ENCODE measurements at regions not wholly inside any gene's neighbourhood (a gene's known extent, or its start where the extent isn't known, plus 50 kb on each side); places are given as distances from the start of the nearest gene placed in this dataset.

GRCh38 chr20:22410556-22411130 lies 173.7 kb downstream of the FOXA2 start:
- Histone ChIP-seq H3K4me3 (no peak overlapping the region), H3K4me1 (replicated peaks in 1 of 2) (no peaks in the 10 kb centered on the region), H3K27me3 (no peaks in the 10 kb centered on the region), H3K36me3 (replicated peaks in 1 of 2) (no peaks in the 10 kb centered on the region), H3K27ac (no peak overlapping the region), H3K9me3 (replicated peaks in 1 of 3) (no peaks in the 10 kb centered on the region)
- intact Hi-C loops (cut with DNase I) = no loop called here
- TF ChIP-seq, protein P1, sequence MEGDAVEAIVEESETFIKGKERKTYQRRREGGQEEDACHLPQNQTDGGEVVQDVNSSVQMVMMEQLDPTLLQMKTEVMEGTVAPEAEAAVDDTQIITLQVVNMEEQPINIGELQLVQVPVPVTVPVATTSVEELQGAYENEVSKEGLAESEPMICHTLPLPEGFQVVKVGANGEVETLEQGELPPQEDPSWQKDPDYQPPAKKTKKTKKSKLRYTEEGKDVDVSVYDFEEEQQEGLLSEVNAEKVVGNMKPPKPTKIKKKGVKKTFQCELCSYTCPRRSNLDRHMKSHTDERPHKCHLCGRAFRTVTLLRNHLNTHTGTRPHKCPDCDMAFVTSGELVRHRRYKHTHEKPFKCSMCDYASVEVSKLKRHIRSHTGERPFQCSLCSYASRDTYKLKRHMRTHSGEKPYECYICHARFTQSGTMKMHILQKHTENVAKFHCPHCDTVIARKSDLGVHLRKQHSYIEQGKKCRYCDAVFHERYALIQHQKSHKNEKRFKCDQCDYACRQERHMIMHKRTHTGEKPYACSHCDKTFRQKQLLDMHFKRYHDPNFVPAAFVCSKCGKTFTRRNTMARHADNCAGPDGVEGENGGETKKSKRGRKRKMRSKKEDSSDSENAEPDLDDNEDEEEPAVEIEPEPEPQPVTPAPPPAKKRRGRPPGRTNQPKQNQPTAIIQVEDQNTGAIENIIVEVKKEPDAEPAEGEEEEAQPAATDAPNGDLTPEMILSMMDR (IDR thresholded peaks at IDR 0.05) = no peak
- TF ChIP-seq POLR2A (IDR thresholded peaks at IDR 0.05) = no peak
- 77 to 86% (median 81%) methylated on average over 4 of the region's 4 CpGs for WGBS, 4 donors
- DNase-seq = no peak

GRCh38 chr20:22408521-22409402 lies 175.6 kb downstream of the FOXA2 start:
- TF ChIP-seq, protein P1 (IDR thresholded peaks at IDR 0.05) = no peak
- TF ChIP-seq POLR2A (IDR thresholded peaks at IDR 0.05) = no peak
- no peak for DNase-seq
- Histone ChIP-seq H3K27ac (no peak overlapping the region), H3K27me3 (no peaks in the 10 kb centered on the region), H3K36me3 (replicated peaks in 1 of 2) (no peaks in the 10 kb centered on the region), H3K4me3 (no peak overlapping the region), H3K4me1 (replicated peaks in 1 of 2) (no peaks in the 10 kb centered on the region), H3K9me3 (replicated peaks in 1 of 3) (no peaks in the 10 kb centered on the region)
- 83 to 91% (median 86%) methylated on average over 2 of the region's 2 CpGs for WGBS, 4 donors
- intact Hi-C loops (cut with DNase I) = no loop called here

GRCh38 chr20:22407237-22408193 lies 176.9 kb downstream of the FOXA2 start:
- Histone ChIP-seq H3K27me3 (no peaks in the 10 kb centered on the region), H3K36me3 (replicated peaks in 1 of 2) (no peaks in the 10 kb centered on the region), H3K27ac (no peak overlapping the region), H3K9me3 (replicated peaks in 1 of 3) (no peaks in the 10 kb centered on the region), H3K4me1 (replicated peaks in 1 of 2) (no peaks in the 10 kb centered on the region), H3K4me3 (no peak overlapping the region)
- WGBS, 4 donors = 66 to 79% (median 71%) methylated on average over 7 of the region's 7 CpGs
- DNase-seq = no peak
- TF ChIP-seq, protein P1 (IDR thresholded peaks at IDR 0.05) = no peak
- TF ChIP-seq POLR2A (IDR thresholded peaks at IDR 0.05) = no peak
- intact Hi-C loops (cut with DNase I) = no loop called here
